HepG2 (cell line): ENCODE measurements at regions not wholly inside any gene's neighbourhood (a gene's known extent, or its start where the extent isn't known, plus 50 kb on each side); places are given as distances from the start of the nearest gene placed in this dataset.

Experiments
- CBX5 ChIP-seq: sonication (generic); formaldehyde crosslinking; IDR thresholded peaks from 2 replicates; pipeline ENCODE4 v1.4.0; 2020; ENCODE audit warnings: missing genetic modification reagents, borderline replicate concordance
- IRF2 ChIP-seq: IDR thresholded peaks from 2 replicates; pipeline ENCODE4 v1.6.1; 2018; ENCODE audit warnings: missing genetic modification reagents, missing compliant biosample characterization
- TBL1XR1 ChIP-seq: fragments of 150-350 bp; IDR thresholded peaks from 2 replicates; pipeline ENCODE4 v1.6.1; 2014; ENCODE audit warnings: borderline replicate concordance, low read length; ENCODE audit not compliant: partially characterized antibody
- TP53 ChIP-seq: sonication (generic); formaldehyde crosslinking; conservative IDR thresholded peaks from 2 replicates; pipeline ENCODE4 v1.4.0; 2020; ENCODE audit warnings: missing genetic modification reagents
- ZC3H4 ChIP-seq: sonication (generic); formaldehyde crosslinking; IDR thresholded peaks from 2 replicates; pipeline ENCODE4 v1.4.0; 2020; ENCODE audit warnings: missing genetic modification reagents, borderline replicate concordance
- ZNF234 ChIP-seq: sonication (generic); formaldehyde crosslinking; conservative IDR thresholded peaks from 2 replicates; pipeline ENCODE4 v1.5.1; 2020; ENCODE audit warnings: mild to moderate bottlenecking, missing genetic modification reagents
- TF ChIP-seq, protein P1 (sequence below): sonication (generic); formaldehyde crosslinking; IDR thresholded peaks from 2 replicates; pipeline ENCODE4 v1.4.0; 2020; ENCODE audit warnings: missing genetic modification reagents
- TF ChIP-seq, protein P2 (sequence below): sonication (generic); formaldehyde crosslinking; IDR thresholded peaks from 2 replicates; pipeline ENCODE4 v1.4.0; 2020; ENCODE audit warnings: missing genetic modification reagents, borderline replicate concordance
- TF ChIP-seq, protein P3 (sequence below): sonication (generic); formaldehyde crosslinking; IDR thresholded peaks from 2 replicates; pipeline ENCODE4 v1.5.0; 2020; ENCODE audit warnings: mild to moderate bottlenecking, missing genetic modification reagents, moderate library complexity
- TF ChIP-seq, protein P4 (sequence below): sonication (generic); formaldehyde crosslinking; IDR thresholded peaks from 2 replicates; pipeline ENCODE4 v1.5.0; 2020; ENCODE audit warnings: missing genetic modification reagents

DNA sequence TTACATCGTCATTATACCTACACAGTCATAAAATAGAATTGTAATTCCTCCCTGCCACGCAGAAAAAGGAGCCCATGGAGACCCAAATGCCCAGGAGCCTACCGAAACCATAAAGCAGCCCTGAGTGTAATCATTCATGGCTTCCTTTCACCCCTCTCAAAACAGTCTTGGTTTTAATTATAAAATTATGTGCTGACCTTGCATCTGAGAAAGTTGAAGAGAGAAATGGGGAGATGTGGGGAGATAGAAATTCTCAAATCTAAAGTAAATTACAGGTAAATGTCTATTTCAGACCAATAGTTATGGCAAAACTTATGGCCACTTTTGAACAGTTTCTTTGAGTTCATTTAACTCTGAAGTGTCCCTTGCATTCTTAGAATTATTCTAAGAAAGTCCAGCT lies 1068.8 kb downstream of the BCL11A start:
- TF ChIP-seq, protein P1, sequence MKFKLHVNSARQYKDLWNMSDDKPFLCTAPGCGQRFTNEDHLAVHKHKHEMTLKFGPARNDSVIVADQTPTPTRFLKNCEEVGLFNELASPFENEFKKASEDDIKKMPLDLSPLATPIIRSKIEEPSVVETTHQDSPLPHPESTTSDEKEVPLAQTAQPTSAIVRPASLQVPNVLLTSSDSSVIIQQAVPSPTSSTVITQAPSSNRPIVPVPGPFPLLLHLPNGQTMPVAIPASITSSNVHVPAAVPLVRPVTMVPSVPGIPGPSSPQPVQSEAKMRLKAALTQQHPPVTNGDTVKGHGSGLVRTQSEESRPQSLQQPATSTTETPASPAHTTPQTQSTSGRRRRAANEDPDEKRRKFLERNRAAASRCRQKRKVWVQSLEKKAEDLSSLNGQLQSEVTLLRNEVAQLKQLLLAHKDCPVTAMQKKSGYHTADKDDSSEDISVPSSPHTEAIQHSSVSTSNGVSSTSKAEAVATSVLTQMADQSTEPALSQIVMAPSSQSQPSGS (CRISPR knock-in tag), result no peak
- TF ChIP-seq, protein P2, sequence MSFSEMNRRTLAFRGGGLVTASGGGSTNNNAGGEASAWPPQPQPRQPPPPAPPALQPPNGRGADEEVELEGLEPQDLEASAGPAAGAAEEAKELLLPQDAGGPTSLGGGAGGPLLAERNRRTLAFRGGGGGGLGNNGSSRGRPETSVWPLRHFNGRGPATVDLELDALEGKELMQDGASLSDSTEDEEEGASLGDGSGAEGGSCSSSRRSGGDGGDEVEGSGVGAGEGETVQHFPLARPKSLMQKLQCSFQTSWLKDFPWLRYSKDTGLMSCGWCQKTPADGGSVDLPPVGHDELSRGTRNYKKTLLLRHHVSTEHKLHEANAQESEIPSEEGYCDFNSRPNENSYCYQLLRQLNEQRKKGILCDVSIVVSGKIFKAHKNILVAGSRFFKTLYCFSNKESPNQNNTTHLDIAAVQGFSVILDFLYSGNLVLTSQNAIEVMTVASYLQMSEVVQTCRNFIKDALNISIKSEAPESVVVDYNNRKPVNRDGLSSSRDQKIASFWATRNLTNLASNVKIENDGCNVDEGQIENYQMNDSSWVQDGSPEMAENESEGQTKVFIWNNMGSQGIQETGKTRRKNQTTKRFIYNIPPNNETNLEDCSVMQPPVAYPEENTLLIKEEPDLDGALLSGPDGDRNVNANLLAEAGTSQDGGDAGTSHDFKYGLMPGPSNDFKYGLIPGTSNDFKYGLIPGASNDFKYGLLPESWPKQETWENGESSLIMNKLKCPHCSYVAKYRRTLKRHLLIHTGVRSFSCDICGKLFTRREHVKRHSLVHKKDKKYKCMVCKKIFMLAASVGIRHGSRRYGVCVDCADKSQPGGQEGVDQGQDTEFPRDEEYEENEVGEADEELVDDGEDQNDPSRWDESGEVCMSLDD (CRISPR knock-in tag), result no peak
- TF ChIP-seq CBX5 (CRISPR knock-in tag) (no peak), ZNF234 (CRISPR knock-in tag) (no peak), TP53 (CRISPR knock-in tag) (no peak), ZC3H4 (CRISPR knock-in tag) (no peak), TBL1XR1 (no peak), IRF2 (CRISPR knock-in tag) (no peak)
- TF ChIP-seq, protein P3, sequence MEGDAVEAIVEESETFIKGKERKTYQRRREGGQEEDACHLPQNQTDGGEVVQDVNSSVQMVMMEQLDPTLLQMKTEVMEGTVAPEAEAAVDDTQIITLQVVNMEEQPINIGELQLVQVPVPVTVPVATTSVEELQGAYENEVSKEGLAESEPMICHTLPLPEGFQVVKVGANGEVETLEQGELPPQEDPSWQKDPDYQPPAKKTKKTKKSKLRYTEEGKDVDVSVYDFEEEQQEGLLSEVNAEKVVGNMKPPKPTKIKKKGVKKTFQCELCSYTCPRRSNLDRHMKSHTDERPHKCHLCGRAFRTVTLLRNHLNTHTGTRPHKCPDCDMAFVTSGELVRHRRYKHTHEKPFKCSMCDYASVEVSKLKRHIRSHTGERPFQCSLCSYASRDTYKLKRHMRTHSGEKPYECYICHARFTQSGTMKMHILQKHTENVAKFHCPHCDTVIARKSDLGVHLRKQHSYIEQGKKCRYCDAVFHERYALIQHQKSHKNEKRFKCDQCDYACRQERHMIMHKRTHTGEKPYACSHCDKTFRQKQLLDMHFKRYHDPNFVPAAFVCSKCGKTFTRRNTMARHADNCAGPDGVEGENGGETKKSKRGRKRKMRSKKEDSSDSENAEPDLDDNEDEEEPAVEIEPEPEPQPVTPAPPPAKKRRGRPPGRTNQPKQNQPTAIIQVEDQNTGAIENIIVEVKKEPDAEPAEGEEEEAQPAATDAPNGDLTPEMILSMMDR, result no peak
- TF ChIP-seq, protein P4, sequence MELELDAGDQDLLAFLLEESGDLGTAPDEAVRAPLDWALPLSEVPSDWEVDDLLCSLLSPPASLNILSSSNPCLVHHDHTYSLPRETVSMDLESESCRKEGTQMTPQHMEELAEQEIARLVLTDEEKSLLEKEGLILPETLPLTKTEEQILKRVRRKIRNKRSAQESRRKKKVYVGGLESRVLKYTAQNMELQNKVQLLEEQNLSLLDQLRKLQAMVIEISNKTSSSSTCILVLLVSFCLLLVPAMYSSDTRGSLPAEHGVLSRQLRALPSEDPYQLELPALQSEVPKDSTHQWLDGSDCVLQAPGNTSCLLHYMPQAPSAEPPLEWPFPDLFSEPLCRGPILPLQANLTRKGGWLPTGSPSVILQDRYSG, result no peak
